ENCODE measurements at regions not wholly inside any gene's neighbourhood (a gene's known extent, or its start where the extent isn't known, plus 50 kb on each side); places are given as distances from the start of the nearest gene placed in this dataset.

DNA sequence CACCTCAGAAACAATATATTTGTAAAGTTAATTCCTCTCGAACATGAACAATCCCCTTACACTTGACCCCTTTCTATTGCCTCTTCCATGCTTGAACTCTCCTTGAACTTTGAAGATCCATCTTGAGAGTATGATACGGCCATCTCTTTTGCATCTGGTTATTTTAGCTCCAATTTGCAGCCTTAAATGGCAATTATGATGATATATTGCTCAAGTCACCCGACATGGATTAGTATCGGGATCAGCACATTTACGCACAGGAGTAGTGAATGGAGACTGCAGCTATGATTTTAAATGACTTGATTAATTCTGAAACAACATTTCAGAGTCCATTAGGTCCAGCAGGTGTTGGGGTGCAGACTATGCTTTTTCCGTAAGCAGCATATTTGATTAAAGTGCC is 143.8 kb upstream of the PAQR3 start:
- DNase-seq: no peak

DNA sequence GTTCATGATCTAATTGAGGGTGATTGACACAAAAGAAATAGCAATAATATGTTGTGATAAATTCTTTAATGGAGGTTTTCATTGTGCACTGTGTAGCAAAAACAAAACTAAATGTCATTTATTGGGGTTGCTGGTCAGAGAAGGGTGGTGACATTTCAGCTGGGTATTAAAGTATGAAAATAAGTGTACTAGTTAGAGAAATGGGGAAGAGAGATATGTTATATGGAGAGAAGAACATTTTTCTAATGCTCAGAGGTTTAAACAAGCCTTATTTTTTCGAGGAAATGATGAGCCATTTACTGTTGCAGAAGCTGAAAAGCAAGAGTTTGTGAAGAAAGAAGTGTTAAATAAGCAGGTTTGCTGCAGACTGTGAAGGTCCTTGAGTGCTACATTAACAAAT is 142.7 kb upstream of the PAQR3 start:
- no peak for DNase-seq

DNA sequence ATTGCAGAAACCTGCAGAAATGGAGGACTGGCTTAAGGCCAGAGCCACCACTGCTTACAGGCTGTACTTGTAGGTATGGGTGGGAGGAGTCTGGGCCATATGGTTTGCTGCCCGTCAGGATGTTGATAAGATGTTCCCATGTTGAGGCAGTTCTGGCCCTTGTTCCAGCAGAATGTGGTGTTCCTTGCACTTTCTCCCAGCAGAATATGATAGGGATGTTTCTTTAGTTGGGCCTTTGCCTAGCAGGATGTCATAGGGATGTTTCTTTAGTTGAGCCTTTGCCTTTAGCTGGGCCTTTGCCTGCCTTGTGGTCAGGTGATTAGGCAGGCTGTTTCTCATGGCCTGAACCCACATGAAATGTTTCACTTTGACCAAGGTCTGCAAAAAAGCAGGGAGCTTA is 139.1 kb upstream of the PAQR3 start:
- no peak for DNase-seq

DNA sequence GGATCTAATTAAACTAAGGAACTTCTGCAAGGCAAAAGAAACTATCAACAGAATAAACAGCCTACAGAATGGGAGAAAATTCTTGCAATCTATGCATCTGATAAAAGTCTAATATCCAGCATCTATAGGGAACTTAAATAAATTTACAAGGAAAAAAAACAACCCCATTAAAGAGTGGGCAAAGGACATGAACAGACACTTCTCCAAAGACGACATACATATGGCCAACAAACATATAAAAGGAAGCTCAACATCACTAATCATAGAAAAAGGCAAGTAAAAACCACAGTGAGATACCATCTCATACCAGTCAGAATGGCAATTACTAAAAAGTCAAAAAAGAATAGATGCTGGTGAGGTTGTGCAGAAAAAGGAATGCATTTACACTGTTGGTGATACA is 134.8 kb upstream of the PAQR3 start:
- no peak for DNase-seq

DNA sequence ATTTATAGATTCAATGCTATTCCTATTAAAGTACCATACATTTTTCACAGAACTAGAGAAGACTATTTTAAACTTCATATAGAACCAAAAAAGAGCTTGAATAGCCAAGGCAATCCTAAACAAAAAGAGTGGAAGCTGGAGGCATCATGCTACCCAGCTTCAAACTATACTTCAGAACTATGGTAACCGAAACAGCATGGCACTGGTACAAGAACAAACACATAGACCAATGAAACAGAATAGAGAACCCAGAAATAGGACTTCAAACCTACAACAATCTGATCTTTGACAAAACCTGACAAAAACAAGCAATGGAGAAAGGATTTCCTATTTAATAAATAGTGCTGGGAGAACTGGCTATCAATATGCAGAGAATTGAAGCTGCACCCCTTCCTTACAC is 134.2 kb upstream of the PAQR3 start:
- DNase-seq: no peak

DNA sequence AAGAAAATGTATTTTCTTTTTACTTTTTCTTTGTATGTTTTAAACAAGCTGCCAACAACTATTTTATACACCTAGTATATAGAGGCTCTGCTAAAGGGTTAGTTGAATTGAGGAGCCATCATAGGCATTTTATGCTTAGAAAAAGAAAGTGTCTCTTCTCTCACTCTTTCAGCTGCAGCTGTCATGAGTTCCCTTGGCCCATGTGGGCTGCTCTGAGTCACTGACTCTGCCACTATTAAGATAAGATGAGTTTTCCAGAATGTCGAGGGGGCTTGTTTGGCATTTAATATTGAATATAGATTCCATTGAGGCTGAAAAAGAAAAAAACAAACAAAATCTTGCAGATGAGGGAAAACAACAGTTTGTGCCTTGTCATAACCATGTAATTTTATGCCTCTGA is 126.0 kb upstream of the PAQR3 start:
- no peak for DNase-seq

DNA sequence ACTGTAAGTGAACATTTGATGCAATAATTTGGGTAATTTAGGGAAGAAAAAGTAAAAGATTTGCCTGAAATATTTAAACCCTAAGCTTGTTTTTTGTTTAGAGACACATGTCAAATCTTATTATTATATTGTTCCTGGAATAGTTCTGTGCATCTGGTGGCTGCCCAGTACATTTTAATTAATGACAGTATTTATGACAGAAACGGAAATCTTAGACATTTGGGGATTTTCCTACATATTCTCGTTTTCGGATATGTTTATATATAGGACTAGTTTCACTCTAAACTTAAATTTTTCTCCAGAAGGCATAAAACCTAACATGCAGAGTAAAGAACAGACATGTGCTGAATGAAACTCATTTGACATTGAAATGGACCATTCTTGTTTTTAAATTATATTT is 125.6 kb upstream of the PAQR3 start:
- no peak for DNase-seq

DNA sequence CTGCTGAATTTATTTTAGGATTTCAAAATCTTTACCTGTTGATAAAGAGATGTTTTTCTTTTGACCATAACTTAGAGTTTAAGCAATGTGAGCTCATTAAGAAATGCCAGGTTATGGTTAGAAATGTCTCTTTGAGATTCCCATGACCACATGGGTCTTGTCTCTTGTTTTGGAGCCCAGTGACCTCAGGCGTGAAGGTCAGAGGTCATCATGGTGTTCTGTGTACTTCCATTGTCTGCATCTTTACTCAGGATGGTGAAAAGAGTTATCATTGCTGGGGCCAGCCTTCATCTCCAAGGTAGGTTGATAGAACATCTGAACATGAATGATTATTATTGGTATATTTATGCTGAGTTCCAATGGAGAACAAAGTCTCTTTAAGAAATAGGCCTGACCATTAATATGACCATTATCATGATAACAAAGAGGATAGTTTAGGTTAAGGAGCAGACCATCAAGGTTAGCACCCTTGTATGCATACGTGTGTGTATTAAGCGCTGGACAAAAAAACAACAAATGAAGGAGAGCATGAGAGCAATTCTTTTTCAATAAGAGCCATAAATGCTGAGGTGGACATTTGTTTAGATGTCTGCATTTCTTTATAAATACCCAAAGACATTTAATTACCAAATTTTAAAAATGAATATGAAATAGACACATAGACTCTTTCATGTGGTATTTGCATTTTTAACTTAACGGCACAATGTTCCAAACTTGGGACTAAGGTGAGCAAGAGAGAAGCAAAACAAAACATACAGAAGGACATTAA is 120.6 kb upstream of the PAQR3 start:
- DNase-seq: no peak

DNA sequence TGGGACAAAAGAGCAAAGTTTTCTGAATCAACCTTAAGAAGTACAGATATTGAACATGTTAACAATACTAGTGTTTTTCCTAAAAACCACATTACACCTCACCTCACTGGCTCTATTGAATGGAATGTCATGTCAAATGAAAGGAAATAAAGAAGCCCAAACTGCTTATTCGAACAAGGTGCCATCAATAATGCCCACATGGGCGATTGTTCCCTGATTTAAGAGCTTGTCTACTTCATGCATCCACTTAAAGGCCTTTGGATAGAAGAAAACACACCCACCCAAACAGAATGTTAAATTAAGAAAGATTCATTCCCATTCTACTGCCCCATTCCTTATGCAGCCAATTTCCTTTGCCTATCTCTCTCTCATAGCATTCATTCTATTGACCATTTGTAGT is 118.5 kb upstream of the PAQR3 start:
- DNase-seq: no peak

DNA sequence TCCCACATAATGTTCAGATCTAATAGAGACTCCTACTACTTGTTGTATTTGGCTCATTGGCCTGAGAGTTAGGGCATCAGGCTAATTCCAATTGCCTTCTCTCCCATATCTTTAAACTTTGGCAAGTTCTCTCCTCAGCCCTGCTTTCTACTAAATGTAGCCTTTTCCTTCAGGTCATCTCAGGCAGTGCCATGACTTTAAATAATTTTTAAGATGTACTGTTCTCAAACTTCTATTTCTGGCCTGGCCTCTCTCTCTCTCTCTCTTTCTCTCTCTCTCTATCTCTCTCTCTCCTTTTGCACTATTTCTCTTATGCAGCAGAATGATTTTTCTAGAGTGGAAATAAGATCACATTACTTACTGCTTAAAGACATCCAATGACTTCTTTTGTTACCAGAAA is 114.5 kb upstream of the PAQR3 start:
- DNase-seq: no peak

DNA sequence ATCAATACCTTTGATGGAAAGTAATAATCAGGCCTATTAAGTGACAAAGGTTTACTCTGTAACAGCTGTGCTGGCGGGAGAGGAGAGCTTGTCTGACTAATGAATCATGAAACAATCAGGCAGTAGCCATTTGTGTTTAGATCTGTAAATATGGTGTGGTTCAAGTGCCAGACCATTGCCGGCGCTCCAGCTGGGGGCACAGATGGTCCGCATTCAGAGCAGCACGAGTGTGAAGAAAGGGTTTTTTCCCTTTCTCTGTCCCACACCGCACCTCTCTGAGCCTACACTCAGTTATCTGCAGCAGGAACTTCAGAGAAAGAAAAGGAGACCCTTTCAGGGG is 111.3 kb upstream of the PAQR3 start:
- no peak for DNase-seq

DNA sequence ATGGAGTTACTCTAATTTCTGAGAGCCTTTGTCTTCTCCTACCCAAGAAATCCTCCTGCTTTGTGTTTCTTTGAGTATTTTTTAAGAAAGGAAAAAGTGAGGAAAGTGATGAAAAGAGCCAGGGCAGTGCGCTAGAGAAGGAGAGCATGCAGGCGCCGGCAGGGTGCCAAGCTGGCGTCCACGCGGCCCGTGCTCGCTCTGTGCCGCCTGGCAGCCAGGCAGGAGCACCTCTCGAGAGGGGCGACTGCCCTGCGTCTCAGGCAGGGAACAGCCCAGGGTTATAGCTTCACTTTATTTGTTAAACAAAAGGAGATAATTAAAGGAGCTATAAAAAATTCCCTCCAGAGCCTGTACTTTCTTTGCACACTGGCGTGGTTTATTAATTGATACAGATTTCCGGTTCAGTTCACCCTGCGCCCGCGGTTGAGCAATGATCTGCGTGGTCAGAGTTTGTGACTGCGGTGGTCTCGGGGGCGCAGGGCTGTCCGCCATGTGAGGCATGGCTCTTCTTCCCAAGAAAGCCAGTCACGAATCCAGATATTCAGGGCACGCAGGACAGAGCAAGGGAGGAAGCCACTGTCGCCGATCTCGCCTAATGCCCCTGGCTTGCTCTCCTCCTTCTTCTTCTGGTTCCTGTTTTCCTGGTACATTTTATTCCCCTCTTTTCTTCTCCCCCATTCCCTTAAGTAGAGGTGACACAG is 110.8 kb upstream of the PAQR3 start:
- DNase-seq: no peak

DNA sequence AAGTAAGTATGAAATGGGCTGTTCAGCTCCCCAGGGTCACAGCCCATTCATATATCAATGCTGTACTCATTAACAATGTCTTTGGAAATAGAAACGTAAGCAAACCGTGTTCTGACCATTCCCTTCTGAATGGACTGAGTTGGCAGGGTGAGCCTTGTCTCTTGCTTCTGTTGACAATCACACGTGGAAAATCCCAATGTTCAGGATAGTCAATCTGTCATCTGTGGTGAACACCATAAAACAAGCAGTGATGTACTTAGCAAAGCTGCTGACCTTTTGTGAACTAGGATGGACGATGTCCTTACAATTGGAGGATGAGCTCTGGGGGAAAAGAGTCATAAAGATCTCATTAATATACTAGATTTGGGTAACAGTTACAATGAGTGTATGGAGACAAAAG is 109.6 kb upstream of the PAQR3 start:
- DNase-seq: no peak

DNA sequence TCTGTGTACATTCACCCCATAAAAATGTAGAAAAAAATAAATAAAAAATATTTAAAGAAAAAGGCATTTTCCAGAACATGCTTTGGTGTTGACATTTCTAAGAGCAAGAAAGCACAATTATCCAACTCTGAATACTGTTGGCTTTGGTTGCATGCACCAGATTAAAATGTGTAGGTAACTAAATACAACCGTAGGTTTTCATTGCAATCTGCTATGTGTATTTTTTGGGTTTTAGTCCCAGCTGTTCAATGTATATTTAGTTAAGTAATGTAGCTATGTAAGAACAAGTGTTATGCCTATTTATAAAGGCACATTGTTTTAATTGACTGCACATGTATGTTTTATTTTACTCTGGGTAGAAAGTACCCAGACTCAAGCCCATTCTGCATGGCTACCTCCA is 108.1 kb upstream of the PAQR3 start:
- DNase-seq: no peak

DNA sequence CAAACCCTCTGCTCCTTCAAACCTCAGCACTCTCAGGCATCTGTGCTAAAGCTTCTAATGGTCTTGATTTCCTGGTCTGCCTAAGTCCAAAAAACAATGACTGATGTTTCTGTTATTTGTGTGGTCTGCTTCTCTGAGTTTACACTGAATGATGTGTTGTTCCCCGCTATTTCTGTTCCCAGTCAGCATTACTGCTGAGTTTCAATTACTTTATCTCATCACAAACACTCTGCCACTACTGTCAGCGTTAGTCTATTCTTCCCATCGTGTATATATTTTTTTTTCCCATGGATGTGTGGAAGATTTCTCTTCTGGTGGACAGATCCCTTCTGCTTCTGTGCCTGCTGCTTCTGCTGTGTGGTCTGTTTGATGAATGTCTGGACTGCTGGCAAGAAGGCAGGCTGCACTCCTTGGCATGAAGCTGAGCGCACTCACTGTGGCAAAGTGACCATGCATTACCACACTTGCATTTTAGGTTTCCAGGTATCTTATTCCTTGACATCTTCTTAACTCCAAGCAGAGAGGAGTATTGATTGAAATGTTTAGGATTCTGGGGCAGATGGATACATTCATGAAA is 106.9 kb upstream of the PAQR3 start:
- peak in 1 of 2 donors; percentile 23 for DNase-seq

DNA sequence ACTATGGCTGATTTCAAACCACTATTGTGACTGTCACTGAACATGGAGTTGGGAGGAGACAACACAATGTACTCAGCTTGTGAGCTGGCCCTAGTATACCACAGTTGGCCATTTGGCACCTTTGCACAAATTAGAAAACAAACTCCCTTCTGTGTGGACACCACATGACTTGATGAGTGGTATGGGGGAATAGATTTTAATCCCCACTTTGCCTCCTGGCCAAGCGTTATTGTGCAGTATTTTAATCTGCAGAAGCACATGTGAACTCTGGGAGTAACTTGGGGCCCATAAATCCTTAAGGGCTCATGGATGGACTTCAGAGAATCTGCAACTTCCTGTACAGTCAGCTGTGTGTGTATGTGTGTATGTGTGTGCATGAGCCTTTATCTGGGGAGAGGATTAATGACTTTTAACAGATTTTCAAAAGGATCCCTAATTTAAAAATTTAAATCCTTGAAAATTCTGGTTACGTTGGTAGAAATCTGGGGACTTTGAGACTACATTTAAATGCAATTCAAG is 105.0 kb upstream of the PAQR3 start:
- DNase-seq: no peak

DNA sequence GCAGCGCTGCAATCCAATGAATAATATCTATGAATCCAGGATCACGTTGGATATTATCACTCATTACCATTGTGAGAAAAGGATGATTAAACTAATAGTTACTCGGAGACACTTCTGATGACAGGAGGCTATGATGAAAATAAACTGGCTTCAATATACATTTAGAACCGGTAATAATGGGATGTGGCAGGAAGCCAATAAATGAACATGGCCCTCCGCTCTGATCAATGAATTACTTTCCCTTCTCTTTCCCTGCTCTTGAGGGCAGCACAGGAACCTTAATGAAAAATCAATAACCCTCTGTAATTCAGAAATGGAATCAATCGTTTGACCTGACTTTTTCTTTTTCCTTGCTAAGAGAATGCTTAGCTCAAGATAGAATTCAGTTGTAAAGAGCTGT is 103.9 kb upstream of the PAQR3 start:
- no peak for DNase-seq

DNA sequence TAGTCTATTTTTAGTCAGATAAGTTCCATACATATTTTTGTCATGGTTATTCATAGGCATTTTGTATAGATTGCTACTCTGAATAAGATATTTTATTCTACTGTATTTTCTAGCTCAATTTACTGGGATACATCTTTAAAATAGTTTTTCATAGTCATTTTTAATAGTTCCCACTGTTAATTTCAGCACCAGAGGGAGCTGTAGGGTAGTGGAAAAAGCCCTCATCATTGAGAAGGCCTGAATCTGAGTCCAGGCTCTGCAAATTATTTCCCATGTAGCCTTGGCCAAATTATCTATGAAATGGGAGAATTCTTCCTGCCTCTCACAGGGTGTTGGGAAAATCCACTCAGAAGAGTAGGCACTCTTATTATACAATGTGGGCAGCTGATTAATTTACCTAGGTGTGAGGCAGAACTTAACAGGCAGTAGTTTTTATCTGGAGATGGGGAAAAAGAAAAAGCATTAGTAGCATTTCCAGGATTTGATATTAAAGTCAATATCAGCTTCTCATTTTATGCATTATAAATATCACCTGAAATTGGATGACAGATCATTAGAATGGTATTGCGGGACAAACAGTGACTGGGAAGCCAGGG is 102.9 kb upstream of the PAQR3 start:
- peak in 1 of 2 donors; percentile 30 for DNase-seq

DNA sequence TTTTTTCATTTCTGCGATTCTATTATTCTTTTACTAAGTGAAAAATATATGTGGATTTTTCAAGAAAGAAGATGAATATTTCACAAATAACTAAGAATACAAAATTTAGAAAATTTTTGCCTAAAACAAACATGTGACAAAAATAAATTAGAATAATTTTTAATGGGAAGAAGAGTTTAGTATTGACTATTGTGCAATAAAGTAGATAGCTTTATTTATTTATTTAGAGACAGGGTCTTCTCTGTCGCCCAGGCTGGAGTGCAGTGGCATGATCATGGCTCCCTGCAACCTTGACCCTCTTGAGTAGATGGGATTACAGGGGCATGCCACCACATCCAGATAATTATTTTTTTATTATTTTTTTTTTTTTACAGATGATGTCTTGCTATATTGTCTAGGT is 95.3 kb upstream of the PAQR3 start:
- no peak for DNase-seq

DNA sequence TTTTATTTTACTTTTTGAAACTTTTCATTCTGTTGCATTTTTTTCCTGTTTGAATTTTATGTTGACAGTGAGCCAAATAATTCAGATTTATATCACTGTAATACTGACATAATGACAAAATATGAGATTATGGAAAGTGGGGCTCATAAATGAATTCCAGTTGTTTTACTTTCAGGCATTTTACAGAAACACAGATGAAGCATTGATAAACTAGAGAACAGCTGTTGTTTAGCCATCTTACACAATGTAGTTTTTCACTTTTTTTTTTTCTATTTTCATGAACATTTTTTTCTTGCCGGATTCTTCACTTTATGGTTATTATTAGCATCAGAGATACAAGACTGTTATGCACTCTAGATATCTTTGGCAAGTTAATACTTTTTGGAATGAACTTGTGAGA is 91.7 kb upstream of the PAQR3 start:
- no peak for DNase-seq

DNA sequence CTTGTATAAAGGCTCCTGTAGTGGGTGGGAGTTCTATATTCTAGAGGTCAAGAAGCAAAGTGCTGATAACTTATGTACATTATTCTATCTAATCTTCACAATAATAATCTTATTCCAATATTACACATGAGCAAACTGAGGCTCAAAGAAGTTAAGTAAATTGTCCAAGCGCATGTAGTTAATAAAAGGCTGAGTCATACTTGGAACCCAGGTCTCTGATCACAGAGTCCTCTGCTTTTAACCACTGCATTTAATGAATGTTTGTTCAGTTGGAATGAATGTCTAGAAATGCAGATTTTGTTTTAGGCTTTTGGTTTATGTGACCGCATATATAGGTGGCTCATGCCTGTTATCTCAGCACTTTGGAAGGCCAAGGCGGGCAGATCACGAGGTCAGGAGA is 88.4 kb upstream of the PAQR3 start:
- DNase-seq: no peak

DNA sequence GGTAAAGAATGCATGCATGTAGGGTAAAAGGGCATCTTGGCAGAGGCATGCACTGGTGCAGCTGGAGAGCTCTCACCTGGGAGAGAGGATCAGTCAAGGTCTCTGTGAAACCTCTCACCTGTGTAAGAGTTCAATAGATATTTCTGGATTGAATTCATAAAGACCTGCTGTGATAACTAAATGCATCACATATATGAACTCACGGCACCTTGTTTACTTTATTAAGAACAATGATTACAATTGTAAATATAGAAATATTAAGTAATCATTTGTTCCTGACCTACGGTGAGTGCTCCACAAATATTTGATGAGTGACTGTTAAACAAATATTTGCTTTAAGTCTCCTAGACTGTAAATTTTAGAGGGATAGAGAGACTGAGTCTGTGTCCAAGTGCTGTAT is 85.9 kb upstream of the PAQR3 start:
- no peak for DNase-seq
